HS-27A (cell line): ENCODE measurements at regions not wholly inside any gene's neighbourhood (a gene's known extent, or its start where the extent isn't known, plus 50 kb on each side); places are given as distances from the start of the nearest gene placed in this dataset.

ENCODE experiments used
- DNase-seq: peaks from one replicate; pipeline ENCODE4 v3.0.0-alpha.2; 2012; ENCODE audit warnings: low read depth, missing footprints

GRCh38 chr2:8624855-8625398, 56.9 kb upstream of the ID2 start:
- no peak for DNase-seq

- DNase-seq, result no peak
Observed at GRCh38 chr2:8625399-8626300, 56.2 kb upstream of the ID2 start.

GRCh38 chr2:8626572-8626971, 55.3 kb upstream of the ID2 start:
- no peak for DNase-seq

- DNase-seq, result no peak
Observed at GRCh38 chr2:8627019-8627691, 54.7 kb upstream of the ID2 start.

- DNase-seq, result no peak
Observed at GRCh38 chr2:8627692-8628085, 54.2 kb upstream of the ID2 start.

GRCh38 chr2:8628179-8628865, 53.5 kb upstream of the ID2 start:
- DNase-seq, result no peak

GRCh38 chr2:8628866-8629209, 53.0 kb upstream of the ID2 start:
- DNase-seq, result no peak

GRCh38 chr2:8629402-8629801, 52.5 kb upstream of the ID2 start:
- no peak for DNase-seq

- DNase-seq, result no peak
Observed at GRCh38 chr2:8630676-8631464, 51.0 kb upstream of the ID2 start.

GRCh38 chr2:8631465-8632005, 50.3 kb upstream of the ID2 start:
- DNase-seq, result no peak
